ENCODE measurements at regions not wholly inside any gene's neighbourhood (a gene's known extent, or its start where the extent isn't known, plus 50 kb on each side); places are given as distances from the start of the nearest gene placed in this dataset.

DNA sequence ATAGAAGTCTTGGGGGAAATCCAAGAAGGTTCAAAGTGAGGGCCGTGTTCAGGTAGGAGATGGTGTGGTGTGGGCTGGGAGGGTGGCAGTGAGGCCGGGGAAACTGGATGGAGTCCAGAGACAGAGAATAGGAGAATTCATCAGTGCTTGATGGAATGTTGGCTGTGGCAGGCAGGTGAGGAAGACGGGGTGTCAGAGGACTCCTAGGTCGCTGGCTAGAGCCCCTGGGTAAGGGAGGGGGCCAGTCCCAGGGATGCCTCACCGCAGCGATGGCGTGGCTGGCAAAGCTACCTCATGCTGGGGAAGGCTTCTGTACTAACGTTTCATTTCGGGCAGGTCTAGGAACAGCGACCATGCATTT lies 373.0 kb downstream of the RPS24 start (continued):
- TF ChIP-seq RAD21 (IDR thresholded peaks at IDR 0.05; ENCODE audit: low read depth) (no peak), FOSL1 (IDR thresholded peaks at IDR 0.05; ENCODE audit: low read depth) (no peak), SP1 (IDR thresholded peaks at IDR 0.05; ENCODE audit: low read depth) (no peak)
- TF ChIP-seq, protein P1, sequence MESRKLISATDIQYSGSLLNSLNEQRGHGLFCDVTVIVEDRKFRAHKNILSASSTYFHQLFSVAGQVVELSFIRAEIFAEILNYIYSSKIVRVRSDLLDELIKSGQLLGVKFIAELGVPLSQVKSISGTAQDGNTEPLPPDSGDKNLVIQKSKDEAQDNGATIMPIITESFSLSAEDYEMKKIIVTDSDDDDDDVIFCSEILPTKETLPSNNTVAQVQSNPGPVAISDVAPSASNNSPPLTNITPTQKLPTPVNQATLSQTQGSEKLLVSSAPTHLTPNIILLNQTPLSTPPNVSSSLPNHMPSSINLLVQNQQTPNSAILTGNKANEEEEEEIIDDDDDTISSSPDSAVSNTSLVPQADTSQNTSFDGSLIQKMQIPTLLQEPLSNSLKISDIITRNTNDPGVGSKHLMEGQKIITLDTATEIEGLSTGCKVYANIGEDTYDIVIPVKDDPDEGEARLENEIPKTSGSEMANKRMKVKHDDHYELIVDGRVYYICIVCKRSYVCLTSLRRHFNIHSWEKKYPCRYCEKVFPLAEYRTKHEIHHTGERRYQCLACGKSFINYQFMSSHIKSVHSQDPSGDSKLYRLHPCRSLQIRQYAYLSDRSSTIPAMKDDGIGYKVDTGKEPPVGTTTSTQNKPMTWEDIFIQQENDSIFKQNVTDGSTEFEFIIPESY (IDR thresholded peaks at IDR 0.05; ENCODE audit: extremely low read depth, insufficient replicate concordance, low read length) = no peak

DNA sequence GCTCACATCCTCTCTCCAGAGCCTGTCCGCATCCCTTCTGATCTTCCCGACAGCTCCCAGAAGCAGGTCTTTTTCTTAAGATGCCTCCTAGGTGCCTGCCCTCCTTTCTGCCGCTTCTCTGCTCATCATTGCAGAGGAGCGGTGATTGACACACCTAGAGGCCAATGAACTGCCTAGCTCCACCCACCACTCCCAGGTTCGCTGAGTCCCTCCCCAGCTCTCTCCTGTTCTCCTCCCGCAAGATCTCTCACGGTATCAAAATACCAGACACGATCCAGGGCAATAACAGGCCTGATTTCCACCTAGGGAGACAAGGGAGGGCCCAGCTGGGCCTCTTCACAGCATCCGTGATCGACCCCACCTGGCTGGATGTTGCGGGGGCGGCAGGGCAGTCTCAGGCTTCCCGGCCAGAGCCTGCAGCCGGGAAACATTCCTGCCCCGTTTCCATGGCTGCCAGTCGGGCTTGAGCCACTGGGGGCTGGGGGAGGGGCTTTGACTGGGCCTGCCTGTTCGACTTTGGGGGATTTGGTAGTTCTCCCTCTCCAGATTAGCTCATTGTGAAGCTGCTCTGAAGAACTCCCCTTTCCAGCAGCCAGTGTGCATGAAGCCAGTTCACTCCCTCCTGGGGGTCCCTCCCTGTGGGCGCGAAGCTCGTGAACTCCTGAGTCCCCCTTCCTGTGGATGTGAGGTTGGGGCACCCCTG lies 373.5 kb downstream of the RPS24 start:
- Histone ChIP-seq H3K27me3 (ENCODE audit: insufficient read depth, low read length) (no peaks in the 10 kb centered on the region), H4K20me1 (ENCODE audit: insufficient read depth) (no peaks in the 10 kb centered on the region), H3K9ac (ENCODE audit: low read length) (peak overlapping the region; percentile 43; the same call in 1 of the 2 replicates), H3K4me1 (ENCODE audit: control insufficient read depth in 1 of 2, insufficient read depth in 2 of 2, low read length in 2 of 2) (peaks cover 5 to 12% of the 10 kb centered on the region in 2 experiments; a peak in 3 of 4 replicates), H3K9me3 (ENCODE audit: control insufficient read depth in 1 of 2, insufficient read depth in 1 of 2, low read depth in 1 of 2, low read length in 2 of 2) (no peaks in the 10 kb centered on the region), H3K27ac (ENCODE audit: low read depth, low read length) (no peak overlapping the region), H3K9me2 (ENCODE audit: insufficient read depth) (no peaks in the 10 kb centered on the region), H2AFZ (ENCODE audit: low read depth, low read length, poor library complexity, severe bottlenecking) (peak overlapping the region; percentile 88), H3K4me2 (ENCODE audit: low read length) (peak overlapping the region; percentile 87), H3K4me3 (replicated peaks in 1 of 2; ENCODE audit: low read depth in 1 of 2, low read length in 2 of 2) (peak overlapping the region; percentile 44 to 56), H3K79me2 (ENCODE audit: insufficient read depth, low read length) (no peaks in the 10 kb centered on the region), H3K36me3 (ENCODE audit: control insufficient read depth in 1 of 2, insufficient read depth in 2 of 2, low read length in 2 of 2) (no peaks in the 10 kb centered on the region)
- CTCF ChIA-PET = no interaction called here
- intact Hi-C loops (cut with micrococcal nuclease) = no loop called here
- no TSS peak for BruUV-seq (replicated peaks)
- peak; percentile 90 for DNase-seq (ENCODE audit: low read depth, low spot score)
- TF ChIP-seq EZH2 (IDR thresholded peaks at IDR 0.05) = no peak
- TF ChIP-seq SP1 (IDR thresholded peaks at IDR 0.05; ENCODE audit: low read depth) = peak; percentile 79
- peak; percentile 78 for TF ChIP-seq TCF7L2 (IDR thresholded peaks at IDR 0.05; ENCODE audit: borderline replicate concordance, extremely low read depth, insufficient read depth, insufficient read length)
- TF ChIP-seq EGR1 (IDR thresholded peaks at IDR 0.05; ENCODE audit: low read depth) = peak; percentile 87
- TF ChIP-seq, protein P2, sequence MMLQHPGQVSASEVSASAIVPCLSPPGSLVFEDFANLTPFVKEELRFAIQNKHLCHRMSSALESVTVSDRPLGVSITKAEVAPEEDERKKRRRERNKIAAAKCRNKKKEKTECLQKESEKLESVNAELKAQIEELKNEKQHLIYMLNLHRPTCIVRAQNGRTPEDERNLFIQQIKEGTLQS (IDR thresholded peaks at IDR 0.05) = no peak
- no peak for TF ChIP-seq POLR2AphosphoS5 (IDR thresholded peaks at IDR 0.05; ENCODE audit: low read depth, low read length)
- ATAC-seq = peak; percentile 100
- RAD21 ChIA-PET (ENCODE audit: low non-redundant PET in 1 of 2, low total read pairs in 2 of 2, uncharacterized antibody in 2 of 2, unreplicated experiment in 2 of 2) = no interaction called here
- POLR2A ChIA-PET = interaction anchor here (1.3 kb wide), 1 partner anchor 10 kb away, joined by 3 read pairs; no protein-coding TSS in a partner anchor

Data from HCT116 (cell line).